ENCODE measurements at regions not wholly inside any gene's neighbourhood (a gene's known extent, or its start where the extent isn't known, plus 50 kb on each side); places are given as distances from the start of the nearest gene placed in this dataset.

GRCh38 chr2:190136825-190137224 is 74.3 kb upstream of the MSTN start:
- H2BK12ac ChIP-seq (ENCODE audit: low read length), result no peak overlapping the region
- H3K23ac ChIP-seq (ENCODE audit: low read length), result no peak overlapping the region
- H4K91ac ChIP-seq (ENCODE audit: low read depth, low read length), result no peak overlapping the region
- H3K4me1 ChIP-seq (ENCODE audit: control insufficient read depth in 1 of 2, insufficient read depth in 2 of 2, low read length in 2 of 2), result no peaks in the 10 kb centered on the region
- no peak for DNase-seq
- no peak overlapping the region for H3K4ac ChIP-seq (ENCODE audit: low read depth, low read length)
- no peaks in the 10 kb centered on the region for H3K79me2 ChIP-seq (ENCODE audit: control insufficient read depth, insufficient read depth, low read length, poor library complexity)
- no peak overlapping the region for H2BK5ac ChIP-seq (ENCODE audit: low read depth, low read length, poor library complexity)
- no peak overlapping the region for H3K27ac ChIP-seq (ENCODE audit: low read depth, low read length)
- peaks cover 5% of the 10 kb centered on the region for H3K9me3 ChIP-seq (ENCODE audit: insufficient read depth, low read depth, low read length)
- no peaks in the 10 kb centered on the region for H3K27me3 ChIP-seq (ENCODE audit: insufficient read depth, low read length)
- no peak overlapping the region for H2AFZ ChIP-seq (ENCODE audit: insufficient read depth, low read length, poor library complexity)
- H3K79me1 ChIP-seq (ENCODE audit: low read length), result no peaks in the 10 kb centered on the region
- no peak overlapping the region for H4K12ac ChIP-seq (ENCODE audit: low read depth, low read length)
- H3K18ac ChIP-seq (ENCODE audit: low read length), result no peak overlapping the region
- no peak overlapping the region for H3K9ac ChIP-seq (ENCODE audit: low read length)
- H2AK5ac ChIP-seq (ENCODE audit: low read length), result no peak overlapping the region
- no peak overlapping the region for H2BK120ac ChIP-seq (ENCODE audit: insufficient read depth, low read length, poor library complexity)
- no peak overlapping the region for H3K4me3 ChIP-seq (ENCODE audit: low read depth, low read length)
- no peak overlapping the region for H4K8ac ChIP-seq (ENCODE audit: low read depth, low read length)
- no peaks in the 10 kb centered on the region for H3K36me3 ChIP-seq (ENCODE audit: control insufficient read depth in 1 of 2, insufficient read depth in 2 of 2, low read length in 2 of 2)
- WGBS (ENCODE audit: extremely low coverage, insufficient coverage, insufficient read length), result no CpG with 5 or more reads among the region's 2 CpGs
- no peak overlapping the region for H3K14ac ChIP-seq (ENCODE audit: low read length)
- H3K4me2 ChIP-seq (ENCODE audit: low read length), result no peak overlapping the region

- no CpG with 5 or more reads among the region's 1 CpG for WGBS (ENCODE audit: extremely low coverage, insufficient coverage, insufficient read length)
- no peak overlapping the region for H3K14ac ChIP-seq (ENCODE audit: low read length)
- H2AFZ ChIP-seq (ENCODE audit: insufficient read depth, low read length, poor library complexity), result no peak overlapping the region
- H3K27me3 ChIP-seq (ENCODE audit: insufficient read depth, low read length), result no peaks in the 10 kb centered on the region
- no peak overlapping the region for H4K12ac ChIP-seq (ENCODE audit: low read depth, low read length)
- no peak overlapping the region for H3K23ac ChIP-seq (ENCODE audit: low read length)
- H2BK120ac ChIP-seq (ENCODE audit: insufficient read depth, low read length, poor library complexity), result no peak overlapping the region
- H3K27ac ChIP-seq (ENCODE audit: low read depth, low read length), result no peak overlapping the region
- no peaks in the 10 kb centered on the region for H3K36me3 ChIP-seq (ENCODE audit: control insufficient read depth in 1 of 2, insufficient read depth in 2 of 2, low read length in 2 of 2)
- H3K4me2 ChIP-seq (ENCODE audit: low read length), result no peak overlapping the region
- H2BK5ac ChIP-seq (ENCODE audit: low read depth, low read length, poor library complexity), result no peak overlapping the region
- no peak overlapping the region for H3K18ac ChIP-seq (ENCODE audit: low read length)
- no peak overlapping the region for H2BK12ac ChIP-seq (ENCODE audit: low read length)
- H3K4ac ChIP-seq (ENCODE audit: low read depth, low read length), result no peak overlapping the region
- DNase-seq, result no peak
- H3K9me3 ChIP-seq (ENCODE audit: insufficient read depth, low read depth, low read length), result peaks cover 5% of the 10 kb centered on the region
- no peak overlapping the region for H3K4me3 ChIP-seq (ENCODE audit: low read depth, low read length)
- H4K8ac ChIP-seq (ENCODE audit: low read depth, low read length), result no peak overlapping the region
- no peak overlapping the region for H2AK5ac ChIP-seq (ENCODE audit: low read length)
- H3K4me1 ChIP-seq (ENCODE audit: control insufficient read depth in 1 of 2, insufficient read depth in 2 of 2, low read length in 2 of 2), result no peaks in the 10 kb centered on the region
- H3K79me2 ChIP-seq (ENCODE audit: control insufficient read depth, insufficient read depth, low read length, poor library complexity), result no peaks in the 10 kb centered on the region
- H3K9ac ChIP-seq (ENCODE audit: low read length), result no peak overlapping the region
- H3K79me1 ChIP-seq (ENCODE audit: low read length), result no peaks in the 10 kb centered on the region
- H4K91ac ChIP-seq (ENCODE audit: low read depth, low read length), result no peak overlapping the region
These were observed 73.7 kb upstream of the MSTN start for GRCh38 chr2:190136259-190136658.

GRCh38 chr2:190129421-190130199 is 67.1 kb upstream of the MSTN start:
- no CpG with 5 or more reads among the region's 1 CpG for WGBS (ENCODE audit: extremely low coverage, insufficient coverage, insufficient read length)
- Histone ChIP-seq H3K27ac (ENCODE audit: low read depth, low read length) (no peak overlapping the region), H2AK5ac (ENCODE audit: low read length) (no peak overlapping the region), H3K18ac (ENCODE audit: low read length) (no peak overlapping the region), H3K9me3 (ENCODE audit: insufficient read depth, low read depth, low read length) (no peaks in the 10 kb centered on the region), H2BK12ac (ENCODE audit: low read length) (no peak overlapping the region), H3K4me2 (ENCODE audit: low read length) (no peak overlapping the region), H3K23ac (ENCODE audit: low read length) (no peak overlapping the region), H3K4me1 (ENCODE audit: control insufficient read depth in 1 of 2, insufficient read depth in 2 of 2, low read length in 2 of 2) (no peaks in the 10 kb centered on the region), H3K4ac (ENCODE audit: low read depth, low read length) (no peak overlapping the region), H2BK5ac (ENCODE audit: low read depth, low read length, poor library complexity) (no peak overlapping the region), H2BK120ac (ENCODE audit: insufficient read depth, low read length, poor library complexity) (no peak overlapping the region), H3K4me3 (ENCODE audit: low read depth, low read length) (no peak overlapping the region), H4K8ac (ENCODE audit: low read depth, low read length) (no peak overlapping the region), H3K79me2 (ENCODE audit: control insufficient read depth, insufficient read depth, low read length, poor library complexity) (no peaks in the 10 kb centered on the region), H4K12ac (ENCODE audit: low read depth, low read length) (no peak overlapping the region), H3K27me3 (ENCODE audit: insufficient read depth, low read length) (no peaks in the 10 kb centered on the region), H3K79me1 (ENCODE audit: low read length) (no peaks in the 10 kb centered on the region), H4K91ac (ENCODE audit: low read depth, low read length) (no peak overlapping the region), H3K9ac (ENCODE audit: low read length) (no peak overlapping the region), H2AFZ (ENCODE audit: insufficient read depth, low read length, poor library complexity) (no peak overlapping the region), H3K36me3 (ENCODE audit: control insufficient read depth in 1 of 2, insufficient read depth in 2 of 2, low read length in 2 of 2) (no peaks in the 10 kb centered on the region), H3K14ac (ENCODE audit: low read length) (no peak overlapping the region)
- no peak for DNase-seq

- no peak overlapping the region for H4K12ac ChIP-seq (ENCODE audit: low read depth, low read length)
- H4K91ac ChIP-seq (ENCODE audit: low read depth, low read length), result no peak overlapping the region
- H2AFZ ChIP-seq (ENCODE audit: insufficient read depth, low read length, poor library complexity), result no peak overlapping the region
- H3K79me2 ChIP-seq (ENCODE audit: control insufficient read depth, insufficient read depth, low read length, poor library complexity), result no peaks in the 10 kb centered on the region
- H3K4me1 ChIP-seq (ENCODE audit: control insufficient read depth in 1 of 2, insufficient read depth in 2 of 2, low read length in 2 of 2), result peaks cover 0 to 3% of the 10 kb centered on the region in 2 experiments
- no peak overlapping the region for H2BK12ac ChIP-seq (ENCODE audit: low read length)
- no peak overlapping the region for H2BK120ac ChIP-seq (ENCODE audit: insufficient read depth, low read length, poor library complexity)
- H2BK5ac ChIP-seq (ENCODE audit: low read depth, low read length, poor library complexity), result no peak overlapping the region
- H3K27ac ChIP-seq (ENCODE audit: low read depth, low read length), result no peak overlapping the region
- no peaks in the 10 kb centered on the region for H3K79me1 ChIP-seq (ENCODE audit: low read length)
- H3K4me3 ChIP-seq (ENCODE audit: low read depth, low read length), result no peak overlapping the region
- H2AK5ac ChIP-seq (ENCODE audit: low read length), result no peak overlapping the region
- DNase-seq, result no peak
- H3K36me3 ChIP-seq (ENCODE audit: control insufficient read depth in 1 of 2, insufficient read depth in 2 of 2, low read length in 2 of 2), result no peaks in the 10 kb centered on the region
- H3K9ac ChIP-seq (ENCODE audit: low read length), result no peak overlapping the region
- no peak overlapping the region for H3K4ac ChIP-seq (ENCODE audit: low read depth, low read length)
- H3K27me3 ChIP-seq (ENCODE audit: insufficient read depth, low read length), result no peaks in the 10 kb centered on the region
- H3K4me2 ChIP-seq (ENCODE audit: low read length), result no peak overlapping the region
- no peaks in the 10 kb centered on the region for H3K9me3 ChIP-seq (ENCODE audit: insufficient read depth, low read depth, low read length)
- H3K18ac ChIP-seq (ENCODE audit: low read length), result no peak overlapping the region
- no peak overlapping the region for H4K8ac ChIP-seq (ENCODE audit: low read depth, low read length)
- H3K14ac ChIP-seq (ENCODE audit: low read length), result no peak overlapping the region
- H3K23ac ChIP-seq (ENCODE audit: low read length), result no peak overlapping the region
These were observed 65.1 kb upstream of the MSTN start for GRCh38 chr2:190127651-190128050.

Measured in trophoblast cell (in vitro differentiated cells and primary cell).